ENCODE measurements at regions not wholly inside any gene's neighbourhood (a gene's known extent, or its start where the extent isn't known, plus 50 kb on each side); places are given as distances from the start of the nearest gene placed in this dataset.

GRCh38 chr1:73772941-73773340 is 425.0 kb downstream of the LRRIQ3 start:
- 49 to 79% (median 61%) methylated on average over 3 of the region's 3 CpGs for WGBS, 3 donors
- no peaks in the 10 kb centered on the region for H3K36me3 ChIP-seq
- no peak overlapping the region for H3K27ac ChIP-seq
- TF ChIP-seq POLR2A (IDR thresholded peaks at IDR 0.05) (no peak), CTCF (IDR thresholded peaks at IDR 0.05) (no peak), EP300 (IDR thresholded peaks at IDR 0.05) (no peak)
- H3K4me3 ChIP-seq, result no peak overlapping the region
- H3K4me1 ChIP-seq (ENCODE audit: insufficient read depth), result no peaks in the 10 kb centered on the region
- no peak for DNase-seq
- intact Hi-C loops (cut with DNase I), result no loop called here
- no peaks in the 10 kb centered on the region for H3K9me3 ChIP-seq
- H3K27me3 ChIP-seq, result no peaks in the 10 kb centered on the region

- Histone ChIP-seq H3K4me3 (no peak overlapping the region), H3K4me1 (ENCODE audit: insufficient read depth) (no peaks in the 10 kb centered on the region), H3K27me3 (no peaks in the 10 kb centered on the region), H3K9me3 (no peaks in the 10 kb centered on the region), H3K36me3 (no peaks in the 10 kb centered on the region), H3K27ac (no peak overlapping the region)
- WGBS, 3 donors, result 96 to 100% (median 97%) methylated on average over 8 of the region's 8 CpGs
- no peak for DNase-seq
- TF ChIP-seq EP300 (IDR thresholded peaks at IDR 0.05) (no peak), CTCF (IDR thresholded peaks at IDR 0.05) (no peak), POLR2A (IDR thresholded peaks at IDR 0.05) (no peak)
- intact Hi-C loops (cut with DNase I), result no loop called here
Observed at GRCh38 chr1:73771396-73771795, 426.6 kb downstream of the LRRIQ3 start.

- 93 to 94% (median 94%) methylated on average over 7 to 10 of the region's 10 CpGs for WGBS, 3 donors
- intact Hi-C loops (cut with DNase I), result no loop called here
- TF ChIP-seq CTCF (IDR thresholded peaks at IDR 0.05) (no peak), EP300 (IDR thresholded peaks at IDR 0.05) (no peak), POLR2A (IDR thresholded peaks at IDR 0.05) (no peak)
- no peak for DNase-seq
- Histone ChIP-seq H3K27ac (no peak overlapping the region), H3K4me1 (ENCODE audit: insufficient read depth) (no peaks in the 10 kb centered on the region), H3K36me3 (no peaks in the 10 kb centered on the region), H3K9me3 (no peaks in the 10 kb centered on the region), H3K4me3 (no peak overlapping the region), H3K27me3 (no peaks in the 10 kb centered on the region)
Observed at GRCh38 chr1:73770109-73770905, 427.7 kb downstream of the LRRIQ3 start.

GRCh38 chr1:73766786-73767348 is 431.1 kb downstream of the LRRIQ3 start:
- intact Hi-C loops (cut with DNase I), result no loop called here
- no peak for TF ChIP-seq CTCF (IDR thresholded peaks at IDR 0.05)
- TF ChIP-seq POLR2A (IDR thresholded peaks at IDR 0.05), result no peak
- TF ChIP-seq EP300 (IDR thresholded peaks at IDR 0.05), result no peak
- Histone ChIP-seq H3K27me3 (no peaks in the 10 kb centered on the region), H3K27ac (no peak overlapping the region), H3K36me3 (no peaks in the 10 kb centered on the region), H3K4me3 (no peak overlapping the region), H3K9me3 (no peaks in the 10 kb centered on the region), H3K4me1 (ENCODE audit: insufficient read depth) (no peaks in the 10 kb centered on the region)
- WGBS, 3 donors, result 64 to 72% (median 64%) methylated on average over 3 of the region's 3 CpGs
- no peak for DNase-seq

All from ovary (tissue), 7 donors.